Hepatocyte (in vitro differentiated cells): ENCODE measurements at regions not wholly inside any gene's neighbourhood (a gene's known extent, or its start where the extent isn't known, plus 50 kb on each side); places are given as distances from the start of the nearest gene placed in this dataset.

Source experiments
- DNase-seq: peaks from one replicate; pipeline ENCODE4 v3.0.0-alpha.2; 2016; ENCODE audit warnings: low spot score
- H2AFZ ChIP-seq: fragments of 200-600 bp; sonication (generic); 2 replicates; pipeline ENCODE4 v1.6.0; 2016; ENCODE audit warnings: antibody characterized with exemption, mild to moderate bottlenecking
- H3K27ac ChIP-seq: fragments of 200-600 bp; sonication (generic); 2 replicates; pipeline ENCODE4 v1.5.1; 2016; ENCODE audit warnings: mild to moderate bottlenecking
- H3K27me3 ChIP-seq: fragments of 200-600 bp; sonication (generic); 2 replicates; pipeline ENCODE4 v1.6.1; 2016
- H3K36me3 ChIP-seq: fragments of 200-600 bp; sonication (generic); replicated peaks from 2 replicates; pipeline ENCODE4 v1.5.1; 2016; ENCODE audit warnings: low read depth; ENCODE audit not compliant: insufficient read depth
- H3K4me1 ChIP-seq: fragments of 200-600 bp; sonication (generic); 2 replicates; pipeline ENCODE4 v1.5.1; 2016; ENCODE audit warnings: mild to moderate bottlenecking, moderate library complexity; ENCODE audit not compliant: insufficient read depth
- H3K4me2 ChIP-seq: fragments of 200-600 bp; sonication (generic); 2 replicates; pipeline ENCODE4 v1.6.0; 2016
- H3K4me3 ChIP-seq: fragments of 200-600 bp; sonication (generic); 2 replicates; pipeline ENCODE4 v1.5.1; 2016; ENCODE audit warnings: mild to moderate bottlenecking
- H3K79me2 ChIP-seq: fragments of 200-600 bp; sonication (generic); 2 replicates; pipeline ENCODE4 v1.6.0; 2017; ENCODE audit warnings: mild to moderate bottlenecking
- H3K9me2 ChIP-seq: fragments of 200-600 bp; sonication (generic); replicated peaks from 2 replicates; pipeline ENCODE4 v1.6.0; 2017; ENCODE audit warnings: mild to moderate bottlenecking; ENCODE audit not compliant: insufficient read depth
- H3K9me3 ChIP-seq: fragments of 200-600 bp; sonication (generic); 2 replicates; pipeline ENCODE4 v1.5.1; 2016; ENCODE audit warnings: low read depth, mild to moderate bottlenecking
- H4K20me1 ChIP-seq: fragments of 200-600 bp; sonication (generic); 2 replicates; pipeline ENCODE4 v1.6.0; 2016; ENCODE audit warnings: mild to moderate bottlenecking; ENCODE audit not compliant: insufficient read depth, poor library complexity, severe bottlenecking
- EZH2 ChIP-seq: fragments of 200-600 bp; sonication (generic); IDR thresholded peaks from 2 replicates; pipeline ENCODE4 v1.6.1; 2016; ENCODE audit warnings: antibody characterized with exemption, mild to moderate bottlenecking, borderline replicate concordance
- EZH2phosphoT487 ChIP-seq: fragments of 200-600 bp; sonication (generic); IDR thresholded peaks from one replicate; pipeline ENCODE4 v1.6.1; 2018; ENCODE audit warnings: antibody characterized with exemption, mild to moderate bottlenecking, low read depth, moderate library complexity; ENCODE audit not compliant: unreplicated experiment, severe bottlenecking
- WGBS: methylation state at CpG from one replicate; pipeline ENCODE4 v1.1.6; 2016; ENCODE audit warnings: low lambda C conversion rate; ENCODE audit errors: missing lambda C conversion rate; 5-methylcytosine and 5-hydroxymethylcytosine counted together
- TF ChIP-seq, protein P1 (sequence below): fragments of 200-600 bp; sonication (generic); IDR thresholded peaks from 2 replicates; pipeline ENCODE4 v1.5.1; 2016; ENCODE audit warnings: antibody characterized with exemption, mild to moderate bottlenecking; ENCODE audit not compliant: poor library complexity

DNA sequence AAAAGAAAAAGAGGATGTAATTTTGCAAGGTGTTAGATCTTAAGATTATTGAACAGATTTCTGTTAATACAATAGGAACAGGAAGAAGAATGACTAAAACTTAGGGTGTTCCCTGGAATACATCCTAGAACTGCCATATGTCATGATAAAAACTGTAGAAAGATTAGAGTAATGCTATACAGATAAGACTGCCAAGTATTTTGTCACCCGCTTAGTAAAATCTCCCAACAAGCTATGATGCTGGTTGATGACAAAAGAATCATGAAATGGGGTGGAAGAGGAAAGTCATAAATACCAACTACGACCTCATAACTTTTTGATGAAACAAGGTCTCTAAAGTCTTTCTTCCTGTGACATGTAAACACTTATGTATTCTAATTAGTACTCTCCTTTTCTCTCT is 163.6 kb upstream of the COL3A1 start:
- TF ChIP-seq EZH2, result no peak
- TF ChIP-seq, protein P1, sequence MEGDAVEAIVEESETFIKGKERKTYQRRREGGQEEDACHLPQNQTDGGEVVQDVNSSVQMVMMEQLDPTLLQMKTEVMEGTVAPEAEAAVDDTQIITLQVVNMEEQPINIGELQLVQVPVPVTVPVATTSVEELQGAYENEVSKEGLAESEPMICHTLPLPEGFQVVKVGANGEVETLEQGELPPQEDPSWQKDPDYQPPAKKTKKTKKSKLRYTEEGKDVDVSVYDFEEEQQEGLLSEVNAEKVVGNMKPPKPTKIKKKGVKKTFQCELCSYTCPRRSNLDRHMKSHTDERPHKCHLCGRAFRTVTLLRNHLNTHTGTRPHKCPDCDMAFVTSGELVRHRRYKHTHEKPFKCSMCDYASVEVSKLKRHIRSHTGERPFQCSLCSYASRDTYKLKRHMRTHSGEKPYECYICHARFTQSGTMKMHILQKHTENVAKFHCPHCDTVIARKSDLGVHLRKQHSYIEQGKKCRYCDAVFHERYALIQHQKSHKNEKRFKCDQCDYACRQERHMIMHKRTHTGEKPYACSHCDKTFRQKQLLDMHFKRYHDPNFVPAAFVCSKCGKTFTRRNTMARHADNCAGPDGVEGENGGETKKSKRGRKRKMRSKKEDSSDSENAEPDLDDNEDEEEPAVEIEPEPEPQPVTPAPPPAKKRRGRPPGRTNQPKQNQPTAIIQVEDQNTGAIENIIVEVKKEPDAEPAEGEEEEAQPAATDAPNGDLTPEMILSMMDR, result no peak
- no peak overlapping the region for H3K4me3 ChIP-seq
- no peaks in the 10 kb centered on the region for H3K9me3 ChIP-seq
- no peaks in the 10 kb centered on the region for H3K9me2 ChIP-seq
- H3K4me1 ChIP-seq, result no peaks in the 10 kb centered on the region
- H3K4me2 ChIP-seq, result no peak overlapping the region
- no peaks in the 10 kb centered on the region for H3K27me3 ChIP-seq
- no peaks in the 10 kb centered on the region for H4K20me1 ChIP-seq
- peak overlapping the region; percentile 68 for H3K27ac ChIP-seq
- H2AFZ ChIP-seq, result no peak overlapping the region
- 64% methylated on average over 2 of the region's 2 CpGs for WGBS
- H3K79me2 ChIP-seq, result no peaks in the 10 kb centered on the region
- H3K36me3 ChIP-seq, result no peaks in the 10 kb centered on the region
- no peak for DNase-seq

DNA sequence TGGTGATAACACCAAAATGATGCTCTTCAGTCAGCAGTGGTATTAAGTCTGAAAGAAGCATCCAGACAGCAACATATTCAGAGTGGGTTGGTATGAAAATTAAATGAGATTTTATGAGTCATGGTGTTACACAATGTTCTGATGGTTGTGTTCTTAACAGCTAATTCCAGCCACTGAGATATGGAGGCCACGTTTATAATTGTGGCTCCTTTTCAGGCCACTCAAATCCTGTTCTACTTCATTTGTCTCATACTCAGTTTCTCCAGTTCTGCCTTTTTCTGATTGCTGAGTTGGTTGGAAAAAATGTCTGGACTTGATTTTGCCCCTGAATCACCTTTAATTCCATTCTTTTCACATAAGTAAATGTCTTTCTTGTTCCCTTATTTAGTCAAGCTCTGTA is 162.7 kb upstream of the COL3A1 start:
- peak; percentile 38 for DNase-seq
- H3K27ac ChIP-seq, result peak overlapping the region; percentile 84
- H3K4me2 ChIP-seq, result no peak overlapping the region
- no peaks in the 10 kb centered on the region for H4K20me1 ChIP-seq
- H3K4me3 ChIP-seq, result no peak overlapping the region
- no peaks in the 10 kb centered on the region for H3K27me3 ChIP-seq
- no peaks in the 10 kb centered on the region for H3K4me1 ChIP-seq
- H3K9me3 ChIP-seq, result no peaks in the 10 kb centered on the region
- H3K79me2 ChIP-seq, result no peaks in the 10 kb centered on the region
- TF ChIP-seq, protein P1, result no peak
- TF ChIP-seq EZH2phosphoT487 (no peak), EZH2 (no peak)
- H3K36me3 ChIP-seq, result no peaks in the 10 kb centered on the region
- 26% methylated on average over 1 of the region's 1 CpG for WGBS
- no peak overlapping the region for H2AFZ ChIP-seq
- H3K9me2 ChIP-seq, result no peaks in the 10 kb centered on the region

DNA sequence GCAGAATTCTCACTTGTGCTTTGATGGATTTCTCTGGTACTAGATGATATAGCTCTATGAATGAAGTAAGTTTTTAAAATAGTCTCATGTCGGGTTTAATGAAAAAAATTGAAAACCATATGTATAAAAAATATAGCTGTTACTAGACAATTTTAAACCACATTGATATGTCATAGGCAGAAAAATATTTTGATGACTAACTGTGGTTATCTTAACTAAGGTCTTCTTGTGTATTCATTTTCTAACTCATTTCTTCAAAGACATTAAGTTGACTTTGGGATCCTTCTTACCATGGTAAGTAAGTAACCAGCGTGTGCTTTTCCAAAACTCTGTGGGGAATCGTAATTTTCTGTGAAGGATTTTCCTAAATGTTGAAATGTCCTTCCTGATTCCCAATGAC is 160.9 kb upstream of the COL3A1 start:
- Histone ChIP-seq H3K9me3 (no peaks in the 10 kb centered on the region), H3K36me3 (no peaks in the 10 kb centered on the region), H2AFZ (no peak overlapping the region), H3K4me1 (no peaks in the 10 kb centered on the region), H4K20me1 (no peaks in the 10 kb centered on the region), H3K27me3 (no peaks in the 10 kb centered on the region), H3K4me3 (no peak overlapping the region), H3K9me2 (no peaks in the 10 kb centered on the region), H3K27ac (peak overlapping the region; percentile 84), H3K4me2 (no peak overlapping the region), H3K79me2 (no peaks in the 10 kb centered on the region)
- no peak for DNase-seq
- 94% methylated on average over 3 of the region's 3 CpGs for WGBS
- no peak for TF ChIP-seq EZH2phosphoT487
- TF ChIP-seq, protein P1, result no peak
- no peak for TF ChIP-seq EZH2

DNA sequence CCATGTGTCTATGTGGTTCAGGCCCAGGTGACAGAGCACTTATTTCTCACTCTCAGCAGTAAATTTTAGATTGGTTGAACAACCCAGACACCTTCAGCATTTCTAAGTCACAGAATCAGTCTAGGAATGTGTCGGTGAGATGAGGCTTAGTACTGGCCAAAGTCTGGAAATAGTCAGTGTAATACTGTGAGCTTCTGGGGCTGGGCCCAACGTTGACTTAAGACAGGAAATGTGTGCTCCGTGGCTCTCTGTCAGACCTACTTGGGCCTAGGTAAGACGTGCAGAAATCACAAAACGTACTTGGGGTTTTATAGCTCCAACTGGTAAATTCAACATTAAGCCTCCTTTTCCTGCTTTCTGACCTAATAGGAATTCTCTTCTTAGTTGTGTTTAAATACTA is 160.3 kb upstream of the COL3A1 start:
- H3K4me2 ChIP-seq, result no peak overlapping the region

More for the DNA sequence above, 160.3 kb upstream of the COL3A1 start:
- 44% methylated on average over 5 of the region's 5 CpGs for WGBS
- Histone ChIP-seq H3K79me2 (no peaks in the 10 kb centered on the region), H3K9me3 (no peaks in the 10 kb centered on the region), H2AFZ (peak overlapping the region; percentile 23), H3K4me3 (no peak overlapping the region), H3K27me3 (no peaks in the 10 kb centered on the region), H3K36me3 (no peaks in the 10 kb centered on the region), H3K27ac (peak overlapping the region; percentile 84), H3K4me1 (no peaks in the 10 kb centered on the region), H4K20me1 (no peaks in the 10 kb centered on the region), H3K9me2 (no peaks in the 10 kb centered on the region)
- DNase-seq, result peak; percentile 59
- TF ChIP-seq EZH2, result no peak
- no peak for TF ChIP-seq EZH2phosphoT487
- TF ChIP-seq, protein P1, result no peak
